Mesodermal cell (in vitro differentiated cells): ENCODE measurements at regions not wholly inside any gene's neighbourhood (a gene's known extent, or its start where the extent isn't known, plus 50 kb on each side); places are given as distances from the start of the nearest gene placed in this dataset.

ENCODE experiments used
- H3K27ac ChIP-seq: 2 replicates; pipeline ENCODE4 v1.7.0; 2013; ENCODE audit warnings: mild to moderate bottlenecking, low read depth, low read length, moderate library complexity; ENCODE audit not compliant: severe bottlenecking
- H3K36me3 ChIP-seq: 2 replicates; pipeline ENCODE4 v1.7.1; 2013; ENCODE audit warnings: mild to moderate bottlenecking, low read length, moderate library complexity; ENCODE audit not compliant: control insufficient read depth, insufficient read depth
- H3K4me1 ChIP-seq: one replicate; pipeline ENCODE4 v1.7.1; 2013; ENCODE audit warnings: mild to moderate bottlenecking, low read length; ENCODE audit not compliant: insufficient read depth, control insufficient read depth, poor library complexity, severe bottlenecking
- H3K4me3 ChIP-seq: 2 replicates; pipeline ENCODE4 v1.7.0; 2013; ENCODE audit warnings: low read length, control low read depth, mild to moderate bottlenecking; ENCODE audit not compliant: insufficient read depth, poor library complexity, severe bottlenecking; ENCODE audit errors: extremely low read depth
- H3K9me3 ChIP-seq: 2 replicates; pipeline ENCODE4 v1.7.1; 2013; ENCODE audit warnings: mild to moderate bottlenecking, low read length, moderate library complexity; ENCODE audit not compliant: control insufficient read depth
- WGBS, 2 experiments: methylation state at CpG; one replicate each; pipeline ENCODE4 v1.1.5; 2013; ENCODE audit warnings: missing lambda C conversion rate in 2 of 2; ENCODE audit not compliant: insufficient coverage in 2 of 2; 5-methylcytosine and 5-hydroxymethylcytosine counted together

GRCh38 chr11:104799251-104799650 is 99.0 kb downstream of the CASP12 start:
- no peaks in the 10 kb centered on the region for H3K36me3 ChIP-seq
- no peak overlapping the region for H3K27ac ChIP-seq
- H3K4me3 ChIP-seq = no peak overlapping the region
- 100% methylated on average over 1 of the region's 1 CpG for WGBS, 2 experiments
- no peaks in the 10 kb centered on the region for H3K4me1 ChIP-seq
- H3K9me3 ChIP-seq = no peaks in the 10 kb centered on the region

GRCh38 chr11:104798789-104799188 is 99.5 kb downstream of the CASP12 start:
- no peaks in the 10 kb centered on the region for H3K4me1 ChIP-seq
- WGBS, 2 experiments = no CpG with 5 or more reads among the region's 1 CpG
- H3K4me3 ChIP-seq = no peak overlapping the region
- H3K36me3 ChIP-seq = no peaks in the 10 kb centered on the region
- H3K9me3 ChIP-seq = no peaks in the 10 kb centered on the region
- no peak overlapping the region for H3K27ac ChIP-seq

GRCh38 chr11:104796301-104796700 is 102.0 kb downstream of the CASP12 start:
- H3K36me3 ChIP-seq = no peaks in the 10 kb centered on the region
- no peaks in the 10 kb centered on the region for H3K4me1 ChIP-seq
- no peak overlapping the region for H3K27ac ChIP-seq
- no peaks in the 10 kb centered on the region for H3K9me3 ChIP-seq
- H3K4me3 ChIP-seq = no peak overlapping the region

- WGBS, 2 experiments = 82 to 96% methylated on average over 3 to 4 of the region's 5 CpGs
- no peaks in the 10 kb centered on the region for H3K36me3 ChIP-seq
Observed at GRCh38 chr11:104795501-104796213, 102.6 kb downstream of the CASP12 start.

GRCh38 chr11:104792861-104793260 is 105.4 kb downstream of the CASP12 start:
- WGBS, 2 experiments = 60% methylated on average over 1 of the region's 2 CpGs; no CpG with 5 or more reads in 1 of the 2 experiments

More at GRCh38 chr11:104795501-104796213, 102.6 kb downstream of the CASP12 start:
- no peaks in the 10 kb centered on the region for H3K9me3 ChIP-seq
- no peak overlapping the region for H3K27ac ChIP-seq
- no peak overlapping the region for H3K4me3 ChIP-seq
- H3K4me1 ChIP-seq = no peaks in the 10 kb centered on the region

GRCh38 chr11:104791896-104792295 is 106.4 kb downstream of the CASP12 start:
- 81 to 90% methylated on average over 2 of the region's 2 CpGs for WGBS, 2 experiments
- no peak overlapping the region for H3K4me3 ChIP-seq
- H3K27ac ChIP-seq = peak overlapping the region; percentile 82
- no peaks in the 10 kb centered on the region for H3K4me1 ChIP-seq
- H3K9me3 ChIP-seq = no peaks in the 10 kb centered on the region
- no peaks in the 10 kb centered on the region for H3K36me3 ChIP-seq

More at GRCh38 chr11:104792861-104793260, 105.4 kb downstream of the CASP12 start:
- Histone ChIP-seq H3K9me3 (no peaks in the 10 kb centered on the region), H3K36me3 (no peaks in the 10 kb centered on the region), H3K4me3 (no peak overlapping the region), H3K27ac (peak overlapping the region; percentile 82), H3K4me1 (no peaks in the 10 kb centered on the region)

- H3K27ac ChIP-seq = no peak overlapping the region
- no peaks in the 10 kb centered on the region for H3K36me3 ChIP-seq
- 60 to 100% methylated on average over 1 to 2 of the region's 4 CpGs for whole genome bisulfite sequencing, 2 experiments
- H3K4me3 ChIP-seq = no peak overlapping the region
- H3K4me1 ChIP-seq = no peaks in the 10 kb centered on the region
- no peaks in the 10 kb centered on the region for H3K9me3 ChIP-seq
Observed at GRCh38 chr11:104784684-104785460, 113.4 kb downstream of the CASP12 start.

GRCh38 chr11:104783241-104783640 is 115.0 kb downstream of the CASP12 start:
- no peak overlapping the region for H3K27ac ChIP-seq
- WGBS, 2 experiments = no CpG with 5 or more reads among the region's 2 CpGs
- H3K36me3 ChIP-seq = no peaks in the 10 kb centered on the region
- no peak overlapping the region for H3K4me3 ChIP-seq
- no peaks in the 10 kb centered on the region for H3K4me1 ChIP-seq
- H3K9me3 ChIP-seq = no peaks in the 10 kb centered on the region

GRCh38 chr11:104782377-104782754 is 115.9 kb downstream of the CASP12 start:
- H3K36me3 ChIP-seq = no peaks in the 10 kb centered on the region
- no peak overlapping the region for H3K4me3 ChIP-seq
- H3K9me3 ChIP-seq = no peaks in the 10 kb centered on the region
- H3K27ac ChIP-seq = no peak overlapping the region
- WGBS, 2 experiments = 100% methylated on average over 1 of the region's 1 CpG
- no peaks in the 10 kb centered on the region for H3K4me1 ChIP-seq

GRCh38 chr11:104781719-104782376 is 116.4 kb downstream of the CASP12 start:
- 68 to 71% methylated on average over 2 to 3 of the region's 4 CpGs for WGBS, 2 experiments
- H3K9me3 ChIP-seq = no peaks in the 10 kb centered on the region
- no peak overlapping the region for H3K4me3 ChIP-seq

More at GRCh38 chr11:104781719-104782376, 116.4 kb downstream of the CASP12 start:
- Histone ChIP-seq H3K27ac (no peak overlapping the region), H3K4me1 (no peaks in the 10 kb centered on the region), H3K36me3 (no peaks in the 10 kb centered on the region)
